ENCODE measurements at regions not wholly inside any gene's neighbourhood (a gene's known extent, or its start where the extent isn't known, plus 50 kb on each side); places are given as distances from the start of the nearest gene placed in this dataset.

- no peak for DNase-seq (ENCODE audit: low spot score)
- no peak for ATAC-seq (ENCODE audit: low FRiP score)
- TF ChIP-seq CTCF (IDR thresholded peaks at IDR 0.05) = no peak
Measured at GRCh38 chr3:104279617-104280016, 1087.1 kb upstream of the ALCAM start.

- DNase-seq (ENCODE audit: low spot score) (no peak), ATAC-seq (ENCODE audit: low FRiP score) (no peak)
- no peak for TF ChIP-seq CTCF (IDR thresholded peaks at IDR 0.05)
Measured at GRCh38 chr3:104281713-104282112, 1085.0 kb upstream of the ALCAM start.

- no peak for TF ChIP-seq CTCF (IDR thresholded peaks at IDR 0.05)
- no peak for ATAC-seq (ENCODE audit: low FRiP score)
Measured at GRCh38 chr3:104286645-104287044, 1080.1 kb upstream of the ALCAM start.

GRCh38 chr3:104291437-104291851 lies 1075.3 kb upstream of the ALCAM start:
- no peak for DNase-seq (ENCODE audit: low spot score)
- no peak for ATAC-seq (ENCODE audit: low FRiP score)
- no peak for TF ChIP-seq CTCF (IDR thresholded peaks at IDR 0.05)

More at GRCh38 chr3:104286645-104287044, 1080.1 kb upstream of the ALCAM start:
- DNase-seq (ENCODE audit: low spot score) = no peak

- no peak for ATAC-seq (ENCODE audit: low FRiP score)
- no peak for TF ChIP-seq CTCF (IDR thresholded peaks at IDR 0.05)
- no peak for DNase-seq (ENCODE audit: low spot score)
Measured at GRCh38 chr3:104291878-104292277, 1074.8 kb upstream of the ALCAM start.

GRCh38 chr3:104297617-104298016 lies 1069.1 kb upstream of the ALCAM start:
- ATAC-seq (ENCODE audit: low FRiP score) (no peak), DNase-seq (ENCODE audit: low spot score) (no peak)
- TF ChIP-seq CTCF (IDR thresholded peaks at IDR 0.05) = no peak

GRCh38 chr3:104298662-104299061 lies 1068.0 kb upstream of the ALCAM start:
- no peak for DNase-seq (ENCODE audit: low spot score)
- no peak for TF ChIP-seq CTCF (IDR thresholded peaks at IDR 0.05)

More at GRCh38 chr3:104298662-104299061, 1068.0 kb upstream of the ALCAM start:
- no peak for ATAC-seq (ENCODE audit: low FRiP score)
